Posterior vena cava (tissue), 2 donors: ENCODE measurements at regions not wholly inside any gene's neighbourhood (a gene's known extent, or its start where the extent isn't known, plus 50 kb on each side); places are given as distances from the start of the nearest gene placed in this dataset.
"Not testable (repeated sequence)": the region's sequence is repeated elsewhere in the genome, so short reads cannot be mapped to it uniquely, and the experiment has no call there.

ENCODE experiments used
- DNase-seq: peaks from one replicate; pipeline ENCODE4 v3.0.0-alpha.2; 2020; ENCODE audit warnings: low spot score
- intact Hi-C, 2 donors: fragments of 100-400 bp; cut with DNase I; formaldehyde crosslinking; loops; one replicate each; pipeline versions ENCODE4 v1.14.1 to v1.14.2; 2022 to 2023
- donor health status: DM: yes; HTN: yes; CAD: no.
- donor health status: DM: yes; HTN: yes; CAD: no.

DNA sequence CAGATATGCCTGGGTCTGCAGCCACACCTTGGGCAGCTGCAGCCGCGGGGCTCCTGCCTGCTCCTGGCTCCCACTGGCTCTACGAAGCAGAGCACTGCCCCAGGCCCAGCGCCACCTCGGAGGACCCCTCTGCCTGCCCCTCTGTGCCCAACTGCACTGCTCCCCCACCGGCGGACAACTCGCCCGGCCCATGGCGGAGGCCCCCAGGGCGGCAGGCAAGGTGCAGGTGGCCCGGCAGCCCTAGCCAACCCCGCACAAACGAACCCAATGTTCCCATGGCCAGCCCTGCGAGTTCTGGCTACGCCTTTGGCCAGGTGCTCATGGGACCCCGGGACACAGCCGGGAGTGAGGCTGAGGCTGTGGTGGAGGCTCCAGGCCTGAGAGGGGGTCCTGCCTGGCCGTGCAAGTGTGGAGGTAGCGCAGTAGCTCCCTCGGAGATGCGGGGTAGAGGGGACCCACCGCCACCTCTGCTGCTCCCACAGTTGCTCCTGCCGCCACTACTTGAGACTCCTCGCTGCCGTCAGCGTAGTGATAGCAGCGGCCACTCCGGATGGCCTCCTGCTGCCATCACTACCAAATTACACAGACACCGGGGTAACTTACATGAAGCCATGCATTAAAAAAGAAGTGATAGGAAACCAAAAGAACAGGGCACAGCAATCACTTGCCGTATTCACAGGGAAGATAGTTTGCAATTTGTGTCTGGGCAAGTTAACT lies 97.3 kb upstream of the SP4 start:
- intact Hi-C loops: no loop called here
- no peak for DNase-seq

DNA sequence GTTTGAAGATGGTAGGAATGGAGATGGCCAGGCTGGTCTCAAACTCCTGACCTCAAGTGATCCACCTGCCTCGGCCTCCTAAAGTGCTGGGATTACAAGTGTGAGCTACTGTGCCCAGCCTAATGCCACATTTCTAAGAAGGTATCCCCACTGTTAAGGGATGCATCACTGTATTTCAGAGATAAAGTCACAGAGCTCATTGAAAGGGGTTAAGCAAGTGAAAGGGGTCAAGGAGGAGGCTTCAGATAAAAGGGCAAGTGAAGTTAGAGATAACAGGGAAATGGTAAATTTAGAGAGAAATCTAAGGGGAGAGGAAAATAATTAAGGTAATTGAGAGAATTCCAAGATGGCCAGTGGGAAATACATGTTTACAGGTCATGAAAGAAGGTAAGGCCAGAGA lies 93.0 kb upstream of the SP4 start:
- intact Hi-C loops: no loop called here
- no peak for DNase-seq

DNA sequence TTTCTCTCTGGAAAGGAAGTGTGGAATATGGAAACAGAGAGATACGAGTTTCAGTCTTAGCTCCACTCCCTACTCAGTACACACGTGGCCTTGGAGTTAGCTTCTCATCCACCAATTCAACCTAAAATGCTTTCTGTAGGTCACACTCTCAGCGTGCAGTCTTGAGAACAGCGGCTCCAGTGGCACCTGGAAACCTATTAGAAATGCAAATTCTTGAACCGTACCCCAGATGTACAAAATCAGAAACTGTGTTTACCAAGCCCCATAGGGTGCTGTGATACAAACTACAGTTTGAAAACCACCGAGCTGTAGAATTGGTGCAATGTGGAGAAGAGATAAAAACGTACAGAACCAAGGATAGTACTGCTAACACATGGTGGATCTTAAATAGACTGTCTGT lies 91.1 kb upstream of the SP4 start:
- DNase-seq: no peak
- intact Hi-C loops: no loop called here

DNA sequence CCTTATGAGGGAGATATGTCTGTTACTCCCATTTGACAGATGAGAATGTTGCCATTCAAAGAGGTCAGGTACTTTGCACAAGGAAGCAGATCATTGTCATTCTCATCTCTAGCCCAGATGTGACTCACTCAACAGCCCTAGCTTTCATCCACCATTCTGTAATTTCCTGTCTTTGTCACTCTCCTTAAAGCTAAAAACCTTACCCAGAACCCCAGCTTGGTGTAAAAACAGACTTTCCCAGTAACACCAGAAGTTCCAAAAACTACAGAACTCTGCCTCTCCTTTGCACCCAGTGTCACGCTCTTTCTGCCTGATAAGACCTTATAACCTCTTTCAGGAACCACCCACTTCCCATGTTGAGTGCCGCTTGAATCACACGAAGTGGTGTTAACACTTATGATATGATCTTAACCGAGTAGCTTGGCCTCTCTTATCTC lies 89.1 kb upstream of the SP4 start:
- intact Hi-C loops: no loop called here
- DNase-seq: no peak

DNA sequence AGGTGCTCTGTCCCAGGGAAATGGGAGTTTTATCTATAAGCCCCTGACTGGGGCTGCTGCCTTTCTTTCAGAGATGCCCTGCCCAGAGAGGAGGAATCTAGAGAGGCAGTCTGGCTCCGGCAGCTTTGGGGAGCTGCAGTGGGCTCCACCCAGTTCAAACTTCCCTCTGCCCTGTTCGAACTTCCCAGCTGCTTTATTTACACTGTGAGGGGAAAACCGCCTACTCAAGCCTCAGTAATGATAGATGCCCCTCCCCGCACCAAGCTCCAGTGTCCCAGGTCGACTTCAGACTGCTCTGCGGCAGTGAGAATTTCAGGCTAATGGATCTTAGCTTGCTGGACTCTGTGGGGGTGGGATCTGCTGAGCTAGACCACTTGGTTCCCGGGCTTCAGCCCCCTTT lies 83.0 kb upstream of the SP4 start:
- DNase-seq, intact Hi-C loops: not testable (repeated sequence)

DNA sequence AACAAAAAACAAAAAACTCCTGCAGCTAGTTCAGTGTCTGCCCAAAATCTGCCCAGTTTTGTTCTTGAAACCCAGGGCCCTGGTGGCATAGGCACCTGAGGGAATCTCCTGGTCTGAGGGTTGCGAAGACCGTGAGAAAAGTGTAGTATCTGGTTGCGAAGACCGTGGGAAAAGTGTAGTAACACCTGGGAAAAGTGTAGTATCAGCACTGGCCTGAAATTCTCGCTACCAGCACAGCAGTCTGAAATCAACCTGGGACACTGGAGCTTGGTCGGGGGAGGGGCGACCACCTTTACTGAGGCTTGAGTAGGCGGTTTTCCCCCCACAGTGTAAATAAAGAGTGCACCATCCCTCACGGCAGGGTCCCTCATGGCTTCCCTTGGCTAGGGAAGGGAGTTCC lies 82.5 kb upstream of the SP4 start:
- intact Hi-C loops: no loop called here
- DNase-seq: no peak

DNA sequence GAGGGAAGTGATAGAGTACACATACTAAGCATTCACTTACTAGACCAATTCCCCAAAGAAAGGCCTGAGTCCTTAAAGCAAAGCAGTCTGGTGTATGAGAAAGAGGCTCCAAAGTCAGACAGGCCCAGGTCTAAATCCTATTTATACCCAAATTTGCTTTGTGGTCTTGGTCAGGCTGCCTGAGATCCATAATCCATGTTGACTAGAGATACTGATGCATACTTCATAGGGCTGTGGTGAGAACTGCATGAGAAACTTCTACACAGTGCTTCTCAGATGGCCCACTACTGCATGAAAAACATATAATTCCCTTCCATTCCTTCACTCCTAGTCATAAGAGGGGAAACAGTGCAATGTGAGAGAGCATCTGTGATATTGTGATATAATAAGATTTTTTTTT lies 81.6 kb upstream of the SP4 start:
- intact Hi-C loops: no loop called here
- no peak for DNase-seq

DNA sequence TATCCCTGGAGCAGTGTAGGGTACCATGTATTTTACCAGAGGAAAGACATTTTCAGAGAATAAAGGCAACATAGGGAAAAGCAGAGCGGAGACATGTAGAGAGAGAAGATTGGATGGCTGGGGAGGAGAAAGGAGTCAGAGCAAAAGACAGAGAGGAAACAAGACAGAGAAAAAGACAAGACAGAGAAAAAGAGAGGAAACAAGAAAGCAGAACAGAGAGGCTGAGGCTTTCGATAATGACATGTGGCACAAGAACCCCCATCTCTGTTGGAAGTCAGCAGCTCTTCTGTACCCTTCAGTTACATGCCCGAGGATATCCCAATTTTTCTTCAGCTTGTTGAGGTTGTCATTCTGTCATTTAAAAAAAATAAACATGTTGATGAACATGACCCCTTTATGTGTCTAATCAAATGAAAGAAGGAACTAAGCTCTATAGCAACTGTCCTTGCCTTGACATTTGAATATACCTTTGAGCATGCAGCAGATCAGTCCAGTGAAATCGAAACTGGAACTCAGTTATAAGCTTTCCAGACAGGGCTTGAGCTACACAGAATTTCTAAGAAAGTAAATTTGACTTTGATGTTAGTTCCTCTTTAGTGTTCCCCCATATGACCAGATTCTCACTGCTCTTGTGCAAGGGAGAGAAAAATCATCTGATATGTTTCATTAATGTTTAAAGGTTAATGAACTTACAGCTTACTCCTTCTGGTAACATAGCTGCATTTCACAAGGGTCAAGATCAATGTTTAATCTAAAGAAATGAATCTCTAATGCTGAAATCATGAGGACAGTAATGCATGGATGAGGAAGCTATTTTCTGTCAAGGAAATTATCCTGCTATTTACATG lies 75.1 kb upstream of the SP4 start:
- DNase-seq: no peak
- intact Hi-C loops: no loop called here

DNA sequence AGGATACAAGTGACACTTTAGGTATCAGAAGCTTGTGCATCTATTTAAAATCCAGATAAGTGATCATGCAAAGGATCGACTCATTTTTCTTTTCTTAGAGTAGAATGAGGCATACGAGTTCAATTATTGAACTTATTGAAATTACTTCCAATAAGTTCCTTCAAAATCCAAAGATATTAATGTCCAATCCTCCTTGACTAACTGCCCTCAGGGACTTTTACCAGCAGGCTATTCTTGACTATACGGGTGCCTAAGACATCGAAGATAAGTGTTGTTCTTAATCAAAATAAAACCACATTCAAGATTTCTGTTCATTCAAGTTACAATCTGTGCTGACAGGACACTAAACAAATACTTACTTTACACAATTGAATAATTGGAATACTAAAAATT lies 74.5 kb upstream of the SP4 start:
- intact Hi-C loops: no loop called here

DNA sequence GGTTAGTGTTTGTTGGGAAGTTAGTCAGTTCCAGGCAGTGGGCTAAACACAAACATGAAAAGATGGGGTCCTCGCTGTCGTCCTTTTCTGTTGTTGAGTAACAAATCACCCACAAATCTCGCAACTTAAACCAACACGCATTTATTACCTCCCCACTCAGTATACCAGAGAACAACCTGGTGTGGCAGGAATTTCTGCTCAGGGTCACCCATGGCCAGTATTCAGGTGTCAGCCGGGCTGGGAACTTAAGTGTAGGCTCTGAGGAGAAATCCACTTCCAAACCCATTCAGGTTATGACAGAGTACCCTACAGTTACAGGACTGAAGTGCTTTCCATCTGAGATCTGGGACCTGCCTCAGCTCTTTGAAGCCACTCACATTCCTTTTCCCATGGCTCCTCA lies 73.6 kb upstream of the SP4 start:
- no peak for DNase-seq
- intact Hi-C loops: no loop called here

More for the DNA sequence above, 74.5 kb upstream of the SP4 start:
- no peak for DNase-seq

DNA sequence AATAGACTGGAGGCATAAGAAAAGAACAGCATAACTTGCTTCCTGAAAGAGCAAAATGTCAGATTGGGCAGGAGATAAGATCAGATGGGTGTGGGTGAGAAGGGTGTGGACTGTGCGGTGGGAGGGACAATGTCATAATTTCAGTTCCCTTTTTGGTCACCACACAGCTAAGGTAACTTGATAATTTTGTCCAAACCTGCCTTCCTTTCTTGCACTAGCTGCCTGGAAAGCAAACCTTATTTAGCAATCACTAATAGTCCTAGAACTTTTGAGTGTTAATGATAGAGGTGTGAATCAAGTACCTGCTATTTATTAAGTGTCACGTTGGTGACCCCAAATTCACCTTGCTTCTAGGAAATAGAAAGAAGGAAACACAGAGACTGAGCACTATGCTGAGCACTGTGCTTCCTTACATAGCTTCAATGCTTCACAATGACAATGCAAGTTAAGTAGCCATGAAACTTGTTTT lies 72.4 kb upstream of the SP4 start:
- intact Hi-C loops: no loop called here
- no peak for DNase-seq

DNA sequence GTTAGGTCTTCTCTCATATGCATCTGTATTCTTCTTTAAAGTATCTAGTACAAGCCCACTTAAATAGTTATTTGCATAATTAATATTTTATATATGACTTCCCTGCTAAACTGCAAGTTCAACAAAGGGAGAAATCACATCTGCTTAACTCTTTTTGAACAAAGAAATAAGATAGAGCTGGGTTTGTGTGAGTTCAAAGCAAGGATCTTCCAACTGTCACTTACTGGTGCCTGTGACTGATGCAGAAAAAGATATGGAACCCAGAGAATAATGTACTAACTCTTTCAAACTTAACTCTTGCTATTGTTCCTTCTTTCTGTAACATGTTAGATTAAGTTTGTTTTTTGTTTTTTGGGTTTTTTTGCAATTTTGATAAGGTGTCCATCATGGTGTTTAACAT lies 71.3 kb upstream of the SP4 start:
- no peak for DNase-seq
- intact Hi-C loops: no loop called here

DNA sequence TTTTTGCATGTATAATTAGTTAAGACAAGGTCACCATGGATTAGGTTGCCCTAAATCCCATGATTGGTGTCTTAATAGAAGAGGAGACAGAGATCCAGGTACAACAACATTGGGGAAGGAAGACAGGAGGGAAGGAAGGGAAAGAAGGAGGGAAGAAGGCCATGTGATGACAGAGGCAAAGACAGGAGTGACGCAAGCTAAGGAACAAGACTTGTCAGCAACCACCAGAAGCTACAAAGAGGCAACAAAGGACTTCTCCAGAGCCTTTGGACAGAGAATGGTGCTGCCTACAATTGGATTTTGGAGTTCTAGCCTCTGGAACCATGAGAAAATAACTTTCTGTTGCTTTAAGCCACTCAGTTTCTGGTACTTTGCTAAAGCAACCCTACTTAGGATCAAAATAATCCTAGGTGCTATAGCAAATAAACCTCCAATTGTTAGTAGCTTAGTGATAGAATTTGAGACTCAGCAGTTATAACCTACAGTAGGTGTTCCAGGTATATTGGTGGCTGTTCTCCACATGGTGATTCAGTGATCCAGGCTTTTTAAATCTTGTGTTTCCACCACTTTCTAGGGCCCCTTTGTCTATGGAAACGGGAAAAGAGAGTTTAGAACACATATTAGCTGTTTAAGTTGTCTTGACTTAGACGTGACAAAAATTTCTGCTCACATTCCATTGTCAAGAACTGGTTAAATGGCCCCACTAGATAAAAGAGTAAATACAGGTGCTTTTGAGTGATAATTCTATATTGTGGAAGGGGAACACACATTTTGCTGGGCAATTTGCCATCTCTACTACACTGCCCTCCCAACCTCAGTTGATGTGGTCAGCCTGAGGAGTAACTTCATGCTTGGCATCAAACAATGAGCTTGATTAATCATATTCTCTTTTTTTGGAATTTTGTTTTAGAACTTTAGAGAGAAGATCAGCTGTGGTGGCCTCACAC lies 70.5 kb upstream of the SP4 start:
- DNase-seq: no peak
- intact Hi-C loops: no loop called here

DNA sequence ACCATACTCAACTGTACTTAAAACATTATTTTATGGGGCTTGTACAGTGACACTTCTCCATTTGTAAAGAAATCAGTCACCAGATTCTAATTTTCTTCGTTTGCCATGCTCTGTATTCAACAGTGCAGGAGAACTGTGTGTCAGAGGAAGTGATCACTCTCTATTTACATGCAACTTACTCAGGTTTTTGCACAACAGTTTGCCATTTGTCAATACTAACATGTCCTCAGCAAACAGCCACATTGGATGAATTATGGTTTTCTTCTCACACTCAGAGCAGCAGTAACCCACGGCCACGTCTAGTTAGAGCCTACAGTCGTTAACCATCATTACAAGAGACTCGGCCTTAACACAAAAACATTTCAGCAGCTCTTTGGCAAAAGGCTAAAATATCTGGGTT lies 69.2 kb upstream of the SP4 start:
- no peak for DNase-seq
- intact Hi-C loops: no loop called here

DNA sequence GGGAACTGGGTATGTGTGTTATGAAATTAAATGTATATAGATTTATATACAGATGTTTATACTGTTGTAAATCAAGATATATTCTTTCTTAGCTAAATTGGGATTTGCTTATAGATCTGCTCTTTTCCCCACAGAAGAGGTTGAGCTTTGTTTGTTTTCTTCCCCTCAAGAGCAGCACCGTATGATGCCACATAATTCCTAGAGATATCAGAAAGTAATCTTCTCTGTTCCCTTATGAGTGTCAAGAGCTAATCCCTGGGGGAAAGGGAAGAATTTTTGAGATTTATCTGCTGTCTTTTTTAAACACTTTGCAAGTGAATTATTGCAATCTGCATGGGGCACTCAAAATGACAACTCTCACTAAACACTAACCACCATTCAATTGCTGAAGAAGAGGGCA lies 68.7 kb upstream of the SP4 start:
- intact Hi-C loops: no loop called here

DNA sequence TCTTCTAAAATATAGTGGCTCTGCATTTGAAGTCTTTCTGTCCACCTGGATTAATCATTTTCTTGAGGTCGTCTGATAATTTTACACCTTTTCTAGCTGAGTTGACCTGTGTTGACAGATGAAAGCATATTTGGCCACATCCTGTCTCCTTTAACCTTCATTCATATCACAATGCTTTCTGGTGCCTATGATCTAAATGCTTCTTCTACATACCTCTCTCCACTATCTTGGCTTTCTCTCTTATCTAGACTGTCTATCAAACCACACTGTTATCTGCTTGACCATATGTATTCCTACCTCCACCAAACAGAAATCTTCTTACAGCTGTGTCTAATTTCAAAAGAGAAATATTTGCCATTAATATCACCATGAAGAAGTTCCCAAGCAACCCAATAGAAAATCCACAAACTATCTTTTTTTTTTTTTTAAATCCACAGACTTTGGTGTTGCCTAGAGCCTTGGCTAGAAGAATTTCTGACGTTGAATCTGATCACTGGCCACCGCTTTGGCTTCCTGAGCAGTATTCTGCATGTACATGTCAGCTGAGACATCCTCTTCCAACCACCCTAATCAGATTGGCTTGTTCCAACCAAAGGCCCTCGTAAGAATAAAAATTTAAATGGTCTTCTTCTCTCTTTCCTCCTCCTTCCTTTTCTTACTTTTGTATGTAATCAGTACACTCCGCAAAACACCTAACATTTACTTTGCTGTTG lies 66.3 kb upstream of the SP4 start:
- intact Hi-C loops: no loop called here
- DNase-seq: no peak

More for the DNA sequence above, 68.7 kb upstream of the SP4 start:
- DNase-seq: no peak

DNA sequence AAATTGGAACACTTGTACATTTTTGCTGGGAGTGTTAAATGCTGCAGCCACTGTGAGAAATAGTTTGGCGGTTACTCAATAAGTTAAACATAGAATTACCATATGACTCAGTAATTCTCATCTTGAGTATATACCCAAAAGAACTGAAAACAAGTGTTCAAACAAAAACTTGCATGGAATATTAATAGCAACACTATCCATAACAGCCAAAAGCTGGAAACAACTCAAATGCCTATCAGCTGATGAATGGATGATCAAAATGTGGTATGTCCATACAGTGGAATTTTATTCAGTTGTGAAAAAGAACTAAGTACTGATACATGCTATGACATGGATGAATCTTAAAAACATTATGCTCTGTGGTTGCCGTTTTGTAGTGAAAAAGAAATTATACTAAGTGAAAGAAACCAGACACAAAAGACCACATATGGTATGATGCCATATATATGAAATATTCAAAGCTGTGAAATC lies 63.0 kb upstream of the SP4 start:
- DNase-seq: no peak
- intact Hi-C loops: no loop called here

DNA sequence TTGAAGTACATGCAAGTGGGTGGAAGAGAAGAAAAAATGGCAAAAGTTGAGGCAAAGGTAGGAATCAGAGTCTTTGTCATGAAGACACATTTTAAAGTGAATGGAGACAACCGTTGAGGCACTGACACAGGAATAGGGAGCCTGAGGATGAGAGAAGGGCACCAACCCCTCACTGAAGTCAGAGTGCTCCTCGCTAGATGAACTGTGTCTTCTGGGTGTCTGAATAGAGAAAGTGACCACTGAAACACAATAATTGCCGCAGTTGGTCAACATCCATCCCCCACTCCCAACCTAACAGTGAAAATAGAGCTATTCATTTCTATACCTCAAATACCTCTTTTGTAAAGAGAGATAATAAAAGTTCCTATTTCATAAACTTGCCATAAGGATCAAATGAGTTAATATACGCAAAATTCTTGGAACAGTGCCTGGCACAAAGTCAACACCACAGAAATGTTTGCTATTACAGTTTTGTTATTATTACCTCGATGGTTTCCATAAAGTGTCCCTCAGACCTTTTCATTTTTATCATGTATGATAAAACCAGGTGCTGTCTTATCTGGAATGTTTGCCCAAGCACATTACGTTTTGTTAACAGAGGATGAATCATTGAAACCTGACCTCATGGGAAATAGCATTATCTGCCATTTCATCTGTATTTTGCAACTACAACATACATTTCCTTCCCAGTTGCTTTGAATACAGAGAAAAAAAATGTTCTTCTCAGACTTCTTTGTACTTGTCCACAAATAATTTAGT lies 61.8 kb upstream of the SP4 start:
- intact Hi-C loops: no loop called here
- no peak for DNase-seq
